Neural cell (in vitro differentiated cells): ENCODE measurements at regions not wholly inside any gene's neighbourhood (a gene's known extent, or its start where the extent isn't known, plus 50 kb on each side); places are given as distances from the start of the nearest gene placed in this dataset.

Experiments used
- H2AFZ ChIP-seq: fragments of 200-600, 300-800 bp; sonication (generic), shearing (Covaris generic); 2 replicates; pipeline ENCODE4 v1.6.0; 2014; ENCODE audit warnings: low read depth, mild to moderate bottlenecking, antibody characterized with exemption, low read length, moderate library complexity
- H3F3A ChIP-seq: fragments of 200-600 bp; shearing (Covaris generic); 2 replicates; pipeline ENCODE4 v1.6.1; 2016; ENCODE audit warnings: mild to moderate bottlenecking, moderate library complexity, mixed read lengths, antibody characterized with exemption, low read length; ENCODE audit not compliant: insufficient read depth, poor library complexity, severe bottlenecking
- H3K27ac ChIP-seq: fragments of 200-600, 300-800 bp; sonication (generic), shearing (Covaris generic); 2 replicates; pipeline ENCODE4 v1.5.1; 2014; ENCODE audit warnings: mild to moderate bottlenecking, low read length, moderate library complexity
- H3K27me3 ChIP-seq: fragments of 300-800, 200-600 bp; sonication (generic), shearing (Covaris generic); 2 replicates; pipeline ENCODE4 v1.6.0; 2014; ENCODE audit warnings: mild to moderate bottlenecking, low read depth, low read length, moderate library complexity; ENCODE audit not compliant: insufficient read depth
- H3K36me3 ChIP-seq: fragments of 300-800, 200-600 bp; sonication (generic), shearing (Covaris generic); 2 replicates; pipeline ENCODE4 v1.5.1; 2014; ENCODE audit warnings: mild to moderate bottlenecking, antibody characterized with exemption, low read length, moderate library complexity; ENCODE audit not compliant: insufficient read depth
- H3K4me2 ChIP-seq: fragments of 300-800, 200-600 bp; sonication (generic), shearing (Covaris generic); 2 replicates; pipeline ENCODE4 v1.6.0; 2014; ENCODE audit warnings: mild to moderate bottlenecking, low read length
- H3K4me3 ChIP-seq: fragments of 300-800, 200-600 bp; sonication (generic), shearing (Covaris generic); 2 replicates; pipeline ENCODE4 v1.5.1; 2014; ENCODE audit warnings: mild to moderate bottlenecking, low read length, moderate library complexity
- H3K79me2 ChIP-seq: fragments of 200-600 bp; shearing (Covaris generic); replicated peaks from 2 replicates; pipeline ENCODE4 v1.6.0; 2014; ENCODE audit warnings: mild to moderate bottlenecking, low read length, moderate library complexity; ENCODE audit not compliant: insufficient read depth
- H3K9ac ChIP-seq: fragments of 300-800, 200-600 bp; sonication (generic), shearing (Covaris generic); 2 replicates; pipeline ENCODE4 v1.6.1; 2016; ENCODE audit warnings: mild to moderate bottlenecking, low read length, mixed read lengths
- H3K9me2 ChIP-seq: fragments of 200-600 bp; shearing (Covaris generic); 2 replicates; pipeline ENCODE4 v1.6.1; 2016; ENCODE audit warnings: mild to moderate bottlenecking, low read length, mixed read lengths; ENCODE audit not compliant: insufficient read depth
- H3K9me3 ChIP-seq: fragments of 200-600, 300-800 bp; sonication (generic), shearing (Covaris generic); 2 replicates; pipeline ENCODE4 v1.6.1; 2016; ENCODE audit warnings: mild to moderate bottlenecking, mixed run types, low read length, moderate library complexity, mixed read lengths
- H4K20me1 ChIP-seq: fragments of 200-600 bp; shearing (Covaris generic); 2 replicates; pipeline ENCODE4 v1.6.1; 2016; ENCODE audit warnings: mild to moderate bottlenecking, mixed run types; ENCODE audit not compliant: insufficient read depth
- CTCF ChIP-seq: fragments of 450-650 bp; IDR thresholded peaks from 2 replicates; pipeline ENCODE4 v1.5.1; 2014; ENCODE audit warnings: antibody characterized with exemption, mild to moderate bottlenecking, moderate library complexity; ENCODE audit not compliant: poor library complexity, severe bottlenecking
- EP300 ChIP-seq: fragments of 450-650 bp; conservative IDR thresholded peaks from 2 replicates; pipeline ENCODE4 v1.6.1; 2014; ENCODE audit warnings: antibody characterized with exemption, mild to moderate bottlenecking, moderate library complexity; ENCODE audit not compliant: poor library complexity, severe bottlenecking
- EZH2 ChIP-seq: fragments of 200-600, 300-800 bp; shearing (Covaris generic), sonication (generic); IDR thresholded peaks from 2 replicates; pipeline ENCODE4 v1.6.1; 2014; ENCODE audit warnings: antibody characterized with exemption, low read length, borderline replicate concordance, mild to moderate bottlenecking; ENCODE audit not compliant: insufficient read depth, poor library complexity, severe bottlenecking
- MXI1 ChIP-seq: fragments of 450-650 bp; conservative IDR thresholded peaks from 2 replicates; pipeline ENCODE4 v1.6.1; 2014; ENCODE audit warnings: antibody characterized with exemption, mild to moderate bottlenecking; ENCODE audit not compliant: poor library complexity, severe bottlenecking
- POLR2AphosphoS5 ChIP-seq: IDR thresholded peaks from 2 replicates; pipeline ENCODE4 v1.6.1; 2012
- RAD21 ChIP-seq: fragments of 450-650 bp; conservative IDR thresholded peaks from 2 replicates; pipeline ENCODE4 v1.6.1; 2014; ENCODE audit warnings: antibody characterized with exemption, mild to moderate bottlenecking, moderate library complexity
- REST ChIP-seq: IDR thresholded peaks from 2 replicates; pipeline ENCODE4 v1.6.1; 2012; ENCODE audit warnings: borderline replicate concordance
- SMC3 ChIP-seq: fragments of 450-650 bp; conservative IDR thresholded peaks from 2 replicates; pipeline ENCODE4 v1.6.1; 2014; ENCODE audit warnings: antibody characterized with exemption, mild to moderate bottlenecking, moderate library complexity; ENCODE audit not compliant: poor library complexity
- TAF1 ChIP-seq: IDR thresholded peaks from 2 replicates; pipeline ENCODE4 v1.6.1; 2012; ENCODE audit warnings: low read depth

DNA sequence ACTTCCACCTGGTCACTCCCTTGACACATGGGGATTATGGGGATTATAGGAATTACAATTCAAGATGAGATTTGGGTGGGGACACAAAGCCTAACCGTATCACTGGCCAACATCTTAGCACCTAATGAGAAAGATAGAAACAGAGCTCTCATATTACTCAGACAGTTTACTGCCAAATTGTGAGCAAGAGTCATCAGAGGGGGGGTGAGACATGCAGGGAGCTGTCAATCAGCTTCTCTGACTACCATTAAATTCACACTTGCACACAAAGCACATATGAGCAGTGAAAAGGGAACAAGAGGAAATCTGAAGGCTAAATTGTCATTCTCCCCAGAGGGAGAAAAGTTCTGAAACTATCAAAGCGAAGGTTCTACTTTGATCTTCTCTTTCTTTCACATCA is 78.1 kb upstream of the GRIN2B start:
- H3K9me3 ChIP-seq = no peaks in the 10 kb centered on the region
- H3K9me2 ChIP-seq = no peaks in the 10 kb centered on the region
- H3K4me2 ChIP-seq = no peak overlapping the region
- H3K79me2 ChIP-seq = no peaks in the 10 kb centered on the region
- no peak overlapping the region for H3K27ac ChIP-seq
- H3K27me3 ChIP-seq = no peaks in the 10 kb centered on the region
- no peak overlapping the region for H3K4me3 ChIP-seq
- H3K9ac ChIP-seq = no peak overlapping the region
- H3F3A ChIP-seq = no peaks in the 10 kb centered on the region
- TF ChIP-seq MXI1 (no peak), POLR2AphosphoS5 (no peak), EP300 (no peak), TAF1 (no peak)
- H4K20me1 ChIP-seq = no peaks in the 10 kb centered on the region
- H3K36me3 ChIP-seq = no peaks in the 10 kb centered on the region
- no peak overlapping the region for H2AFZ ChIP-seq

DNA sequence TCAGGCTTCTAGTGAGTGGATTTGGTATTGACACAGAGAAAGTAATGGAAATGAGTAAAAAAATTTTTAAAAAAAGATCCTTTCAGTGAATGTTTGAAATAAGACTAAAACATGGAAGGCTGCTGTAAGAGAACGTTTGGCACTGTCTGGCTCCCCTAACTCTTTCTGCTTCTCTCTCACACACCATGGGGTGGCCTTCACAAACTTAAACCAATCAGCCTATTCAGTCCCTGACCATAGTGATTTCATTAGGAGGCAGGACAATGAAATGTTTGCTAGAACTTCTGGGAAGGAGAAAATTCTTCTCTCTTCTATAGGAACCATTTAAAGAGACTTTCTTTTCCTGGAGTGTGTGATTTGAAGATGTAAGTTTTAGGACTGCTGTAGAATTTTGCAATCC is 84.2 kb upstream of the GRIN2B start:
- H3K27me3 ChIP-seq = no peaks in the 10 kb centered on the region
- H3K9ac ChIP-seq = no peak overlapping the region
- H3F3A ChIP-seq = no peaks in the 10 kb centered on the region
- H3K4me2 ChIP-seq = no peak overlapping the region
- H3K4me3 ChIP-seq = no peak overlapping the region
- H2AFZ ChIP-seq = no peak overlapping the region
- H3K27ac ChIP-seq = no peak overlapping the region
- no peaks in the 10 kb centered on the region for H3K9me2 ChIP-seq
- no peaks in the 10 kb centered on the region for H4K20me1 ChIP-seq
- no peaks in the 10 kb centered on the region for H3K9me3 ChIP-seq
- H3K36me3 ChIP-seq = no peaks in the 10 kb centered on the region
- no peaks in the 10 kb centered on the region for H3K79me2 ChIP-seq
- TF ChIP-seq POLR2AphosphoS5 (no peak), REST (no peak), EZH2 (no peak), CTCF (no peak), MXI1 (no peak), SMC3 (no peak), RAD21 (no peak), TAF1 (no peak)

DNA sequence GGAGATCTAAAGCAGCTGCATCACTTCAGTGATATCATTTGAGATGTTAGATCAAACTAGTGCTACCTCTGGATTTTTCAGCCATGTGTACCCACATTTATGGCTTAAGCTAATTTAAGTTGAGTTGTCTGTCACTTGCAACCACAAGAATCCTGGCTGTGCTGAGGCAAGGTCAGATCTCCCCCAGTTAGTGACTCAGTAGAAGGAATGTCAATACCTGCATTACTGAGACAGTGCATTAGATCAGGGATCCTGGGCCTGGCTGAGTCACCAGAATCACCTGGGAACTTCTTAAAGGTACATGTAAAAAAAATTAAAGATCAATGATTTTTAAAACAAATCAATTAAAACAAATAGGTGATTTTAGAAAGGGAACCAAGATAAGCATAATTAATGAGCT is 84.6 kb upstream of the GRIN2B start:
- no peaks in the 10 kb centered on the region for H3K9me2 ChIP-seq
- H3K4me2 ChIP-seq = no peak overlapping the region
- H2AFZ ChIP-seq = no peak overlapping the region
- H3K9ac ChIP-seq = no peak overlapping the region
- no peaks in the 10 kb centered on the region for H3K9me3 ChIP-seq
- no peak overlapping the region for H3K4me3 ChIP-seq
- H3K27me3 ChIP-seq = no peaks in the 10 kb centered on the region
- no peaks in the 10 kb centered on the region for H3K79me2 ChIP-seq
- TF ChIP-seq MXI1 (no peak), TAF1 (no peak), RAD21 (no peak), POLR2AphosphoS5 (no peak), EP300 (no peak), EZH2 (no peak), SMC3 (no peak), REST (no peak), CTCF (no peak)
- no peaks in the 10 kb centered on the region for H3F3A ChIP-seq
- no peaks in the 10 kb centered on the region for H4K20me1 ChIP-seq
- H3K36me3 ChIP-seq = no peaks in the 10 kb centered on the region
- no peak overlapping the region for H3K27ac ChIP-seq
